DND-41 (cell line): ENCODE measurements at regions not wholly inside any gene's neighbourhood (a gene's known extent, or its start where the extent isn't known, plus 50 kb on each side); places are given as distances from the start of the nearest gene placed in this dataset.

Source experiments
- CTCF ChIP-seq: IDR thresholded peaks from 2 replicates; pipeline ENCODE4 v1.5.1; 2012; ENCODE audit warnings: borderline replicate concordance, low read length, moderate library complexity, mild to moderate bottlenecking; ENCODE audit not compliant: poor library complexity, severe bottlenecking; ENCODE audit errors: extremely low read depth
- EZH2 ChIP-seq: IDR thresholded peaks from 3 replicates; pipeline ENCODE4 v1.6.1; 2012; ENCODE audit warnings: borderline replicate concordance, low read depth, mild to moderate bottlenecking, moderate library complexity, low read length, inconsistent platforms; ENCODE audit not compliant: severe bottlenecking

GRCh38 chr20:39190666-39191570 lies 228.8 kb downstream of the DHX35 start:
- TF ChIP-seq CTCF (no peak), EZH2 (no peak)
